ENCODE measurements at regions not wholly inside any gene's neighbourhood (a gene's known extent, or its start where the extent isn't known, plus 50 kb on each side); places are given as distances from the start of the nearest gene placed in this dataset.
A peak's percentile ranks its signal among the peaks of the same experiment; 100 is the strongest.

DNA sequence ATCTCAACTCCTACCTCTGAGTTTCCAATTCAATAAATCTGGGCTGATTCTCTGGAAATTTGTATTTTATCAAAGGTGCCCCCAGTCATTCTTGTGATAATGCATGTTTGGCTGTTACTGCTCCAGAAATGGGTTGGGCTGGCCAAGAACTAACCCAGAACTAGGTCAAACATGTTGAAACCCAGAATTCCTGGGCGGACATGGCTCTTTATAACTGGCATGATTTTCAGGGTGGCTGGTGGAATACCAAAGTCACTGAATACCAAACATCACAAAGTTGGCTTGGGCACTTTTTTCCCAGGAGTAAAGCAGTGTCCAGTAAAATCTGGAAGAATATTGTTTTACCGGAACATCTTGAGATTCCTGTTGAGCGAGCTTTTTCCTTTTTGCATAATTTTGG is 89.4 kb upstream of the S1PR1 start:
- no peak for DNase-seq (ENCODE audit: low read depth)
- no peak overlapping the region for H3K4me3 ChIP-seq (ENCODE audit: low read depth, low read length)
- TF ChIP-seq, protein P1, sequence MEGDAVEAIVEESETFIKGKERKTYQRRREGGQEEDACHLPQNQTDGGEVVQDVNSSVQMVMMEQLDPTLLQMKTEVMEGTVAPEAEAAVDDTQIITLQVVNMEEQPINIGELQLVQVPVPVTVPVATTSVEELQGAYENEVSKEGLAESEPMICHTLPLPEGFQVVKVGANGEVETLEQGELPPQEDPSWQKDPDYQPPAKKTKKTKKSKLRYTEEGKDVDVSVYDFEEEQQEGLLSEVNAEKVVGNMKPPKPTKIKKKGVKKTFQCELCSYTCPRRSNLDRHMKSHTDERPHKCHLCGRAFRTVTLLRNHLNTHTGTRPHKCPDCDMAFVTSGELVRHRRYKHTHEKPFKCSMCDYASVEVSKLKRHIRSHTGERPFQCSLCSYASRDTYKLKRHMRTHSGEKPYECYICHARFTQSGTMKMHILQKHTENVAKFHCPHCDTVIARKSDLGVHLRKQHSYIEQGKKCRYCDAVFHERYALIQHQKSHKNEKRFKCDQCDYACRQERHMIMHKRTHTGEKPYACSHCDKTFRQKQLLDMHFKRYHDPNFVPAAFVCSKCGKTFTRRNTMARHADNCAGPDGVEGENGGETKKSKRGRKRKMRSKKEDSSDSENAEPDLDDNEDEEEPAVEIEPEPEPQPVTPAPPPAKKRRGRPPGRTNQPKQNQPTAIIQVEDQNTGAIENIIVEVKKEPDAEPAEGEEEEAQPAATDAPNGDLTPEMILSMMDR (conservative IDR thresholded peaks at IDR 0.05; ENCODE audit: low read depth, low read length) = no peak

- DNase-seq (ENCODE audit: low read depth) = peak; percentile 58
- TF ChIP-seq, protein P1 (conservative IDR thresholded peaks at IDR 0.05; ENCODE audit: low read depth, low read length) = no peak
- H3K4me3 ChIP-seq (ENCODE audit: low read depth, low read length) = no peak overlapping the region
These were observed 91.4 kb upstream of the S1PR1 start for GRCh38 chr1:101145449-101145820.

DNA sequence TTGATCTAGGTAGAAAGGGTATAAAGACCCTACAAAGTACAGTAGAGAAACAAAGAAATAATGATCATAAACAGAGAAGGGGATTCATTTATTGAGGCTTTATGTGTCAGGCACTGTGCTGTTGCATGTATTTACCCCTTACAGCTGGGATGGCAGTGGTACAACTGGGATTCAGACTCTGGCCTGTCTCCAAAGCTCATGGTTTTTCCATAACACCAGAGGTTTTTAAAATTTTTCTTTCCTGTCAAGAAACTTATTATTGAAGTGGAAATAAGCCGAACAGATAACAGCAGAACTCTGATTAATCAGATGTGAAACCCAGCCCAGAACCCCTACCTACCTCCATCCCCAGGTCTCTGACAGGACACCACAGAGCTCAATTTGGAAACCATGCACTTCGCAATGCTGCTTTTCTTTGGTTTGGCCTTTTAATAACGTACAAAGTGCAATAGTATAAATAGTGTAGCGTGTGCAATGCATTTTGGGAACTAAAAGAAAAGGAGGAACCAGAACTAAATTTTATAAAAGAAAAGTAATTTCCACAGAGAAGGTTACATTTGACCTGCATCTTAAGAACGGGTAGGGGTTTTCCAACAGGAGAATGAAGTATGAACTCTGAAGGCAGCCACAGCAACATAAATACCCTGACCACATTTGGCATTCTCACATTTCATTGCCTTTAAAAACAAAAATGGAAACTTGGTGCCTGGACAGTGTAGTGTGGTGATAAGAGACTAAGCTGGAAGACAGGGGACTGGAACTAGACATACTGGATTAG is 92.0 kb upstream of the S1PR1 start:
- TF ChIP-seq, protein P1 (conservative IDR thresholded peaks at IDR 0.05; ENCODE audit: low read depth, low read length) = no peak
- H3K4me3 ChIP-seq (ENCODE audit: low read depth, low read length) = no peak overlapping the region
- DNase-seq (ENCODE audit: low read depth) = no peak

DNA sequence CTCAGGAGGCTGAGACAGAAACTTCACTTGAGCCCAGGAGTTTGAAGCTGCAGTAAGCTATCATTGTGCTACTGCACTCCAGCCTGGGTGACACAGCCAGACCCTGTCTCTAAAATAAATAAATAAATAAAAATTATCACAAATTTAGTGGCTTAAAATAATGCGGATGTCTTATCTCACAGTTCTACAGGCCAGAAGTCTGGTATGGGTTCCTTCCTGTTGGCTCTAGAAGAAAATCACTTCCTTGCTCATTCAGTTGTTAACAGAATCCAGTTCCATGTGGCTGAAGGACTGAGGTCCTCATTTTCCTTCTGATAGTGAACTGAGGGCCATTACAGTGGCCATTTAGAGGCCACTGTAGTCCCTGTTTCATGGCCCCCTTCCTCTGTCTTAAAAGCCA is 94.6 kb upstream of the S1PR1 start:
- TF ChIP-seq, protein P1 (conservative IDR thresholded peaks at IDR 0.05; ENCODE audit: low read depth, low read length) = no peak
- DNase-seq (ENCODE audit: low read depth) = no peak
- H3K4me3 ChIP-seq (ENCODE audit: low read depth, low read length) = no peak overlapping the region

DNA sequence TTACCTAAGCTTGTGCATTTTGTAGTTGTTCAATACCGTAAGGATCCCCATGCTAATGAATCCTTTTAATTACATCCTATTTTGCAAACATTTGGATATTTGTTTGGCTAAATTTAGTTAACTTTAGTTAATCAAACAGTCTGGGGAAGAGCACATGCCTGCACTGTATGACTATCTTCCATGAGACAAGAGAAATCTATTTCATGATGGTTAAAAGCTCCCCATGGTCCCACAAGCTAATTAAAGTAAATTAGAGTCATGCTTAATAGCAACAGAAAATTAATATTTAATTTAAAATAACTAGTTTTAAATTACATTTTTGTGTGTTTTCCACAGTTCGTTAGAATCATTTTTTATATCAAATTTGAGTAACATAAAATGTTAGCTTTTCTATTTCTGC is 95.4 kb upstream of the S1PR1 start:
- TF ChIP-seq, protein P1 (conservative IDR thresholded peaks at IDR 0.05; ENCODE audit: low read depth, low read length) = no peak
- DNase-seq (ENCODE audit: low read depth) = no peak
- H3K4me3 ChIP-seq (ENCODE audit: low read depth, low read length) = no peak overlapping the region

DNA sequence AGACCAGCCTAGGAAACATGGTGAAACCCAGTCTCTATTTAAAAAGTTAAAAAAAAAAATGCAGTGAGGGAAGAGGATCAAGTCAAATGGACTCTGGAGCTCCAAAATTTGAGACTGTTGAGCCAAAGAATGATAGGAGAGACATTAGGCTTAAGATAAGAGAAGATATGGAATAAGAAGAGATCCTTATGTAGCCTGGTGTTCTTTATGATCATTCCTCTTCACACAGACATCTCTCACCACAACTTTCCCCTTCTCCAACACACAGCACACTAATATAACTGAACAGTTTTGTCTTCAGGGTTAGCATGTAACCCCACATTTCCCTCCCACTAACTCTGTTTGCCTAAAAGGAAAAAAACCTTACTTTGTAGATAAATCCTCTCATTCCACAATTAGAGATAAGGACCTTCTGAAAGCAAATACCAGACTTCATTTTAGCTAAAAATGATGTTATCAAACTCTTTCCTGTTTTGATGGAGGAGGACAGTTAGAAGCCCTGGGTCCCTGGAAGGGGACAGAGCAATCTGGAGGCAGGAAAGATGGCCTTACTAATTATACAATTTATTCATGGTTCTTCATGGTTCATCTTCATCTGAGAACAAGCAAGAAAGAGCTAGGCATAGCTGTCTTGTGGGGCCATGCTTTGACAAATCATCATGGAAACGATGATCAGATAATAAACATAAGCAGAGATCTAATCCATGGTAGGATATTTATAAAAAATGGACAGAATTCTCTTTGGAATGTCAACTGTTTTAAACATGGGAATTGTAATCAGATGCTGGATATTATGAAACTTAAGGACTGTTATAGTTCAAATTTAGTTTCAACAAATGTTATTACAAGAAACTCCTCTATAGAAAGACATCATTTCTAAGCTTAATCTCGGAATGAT is 96.7 kb upstream of the S1PR1 start:
- DNase-seq (ENCODE audit: low read depth) = no peak
- TF ChIP-seq, protein P1 (conservative IDR thresholded peaks at IDR 0.05; ENCODE audit: low read depth, low read length) = no peak

More for the DNA sequence above, 96.7 kb upstream of the S1PR1 start:
- H3K4me3 ChIP-seq (ENCODE audit: low read depth, low read length) = no peak overlapping the region
